ENCODE measurements at regions not wholly inside any gene's neighbourhood (a gene's known extent, or its start where the extent isn't known, plus 50 kb on each side); places are given as distances from the start of the nearest gene placed in this dataset.

- TF ChIP-seq POLR2A (IDR thresholded peaks at IDR 0.05) (no peak), CTCF (IDR thresholded peaks at IDR 0.05) (no peak), POLR2AphosphoS5 (IDR thresholded peaks at IDR 0.05) (no peak)
Measured at GRCh38 chr4:136651278-136651667, 881.0 kb downstream of the PCDH18 start.
